ENCODE measurements at regions not wholly inside any gene's neighbourhood (a gene's known extent, or its start where the extent isn't known, plus 50 kb on each side); places are given as distances from the start of the nearest gene placed in this dataset.

DNA sequence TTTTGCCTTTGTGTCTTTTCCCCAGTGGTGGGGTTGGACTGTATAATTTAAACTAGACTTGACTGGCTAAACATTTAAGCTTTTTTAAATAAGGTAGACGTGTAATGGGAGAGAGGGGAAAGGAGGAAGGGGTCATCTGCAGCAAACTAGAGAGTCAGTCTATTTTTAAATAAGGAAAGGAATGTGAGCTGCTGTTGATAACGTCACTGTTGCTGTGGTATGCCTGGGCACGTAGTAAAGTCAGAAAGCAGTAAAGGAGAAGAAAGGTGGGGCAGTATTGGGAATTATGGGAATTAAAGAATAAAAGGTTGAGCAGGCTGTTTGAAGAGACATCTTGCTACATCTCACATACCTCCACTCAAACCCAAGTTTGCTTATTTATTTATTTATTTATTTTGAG lies 80.4 kb upstream of the FSHB start:
- Histone ChIP-seq H3K4me3 (no peak overlapping the region), H3K27me3 (no peaks in the 10 kb centered on the region), H3K4me1 (no peaks in the 10 kb centered on the region), H3K27ac (no peak overlapping the region), H3K9me3 (no peaks in the 10 kb centered on the region), H3K36me3 (no peaks in the 10 kb centered on the region)
- intact Hi-C loops (cut with DNase I; ENCODE audit: low total_unique reads) = no loop called here
- no peak for DNase-seq
- TF ChIP-seq, protein P1, sequence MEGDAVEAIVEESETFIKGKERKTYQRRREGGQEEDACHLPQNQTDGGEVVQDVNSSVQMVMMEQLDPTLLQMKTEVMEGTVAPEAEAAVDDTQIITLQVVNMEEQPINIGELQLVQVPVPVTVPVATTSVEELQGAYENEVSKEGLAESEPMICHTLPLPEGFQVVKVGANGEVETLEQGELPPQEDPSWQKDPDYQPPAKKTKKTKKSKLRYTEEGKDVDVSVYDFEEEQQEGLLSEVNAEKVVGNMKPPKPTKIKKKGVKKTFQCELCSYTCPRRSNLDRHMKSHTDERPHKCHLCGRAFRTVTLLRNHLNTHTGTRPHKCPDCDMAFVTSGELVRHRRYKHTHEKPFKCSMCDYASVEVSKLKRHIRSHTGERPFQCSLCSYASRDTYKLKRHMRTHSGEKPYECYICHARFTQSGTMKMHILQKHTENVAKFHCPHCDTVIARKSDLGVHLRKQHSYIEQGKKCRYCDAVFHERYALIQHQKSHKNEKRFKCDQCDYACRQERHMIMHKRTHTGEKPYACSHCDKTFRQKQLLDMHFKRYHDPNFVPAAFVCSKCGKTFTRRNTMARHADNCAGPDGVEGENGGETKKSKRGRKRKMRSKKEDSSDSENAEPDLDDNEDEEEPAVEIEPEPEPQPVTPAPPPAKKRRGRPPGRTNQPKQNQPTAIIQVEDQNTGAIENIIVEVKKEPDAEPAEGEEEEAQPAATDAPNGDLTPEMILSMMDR (IDR thresholded peaks at IDR 0.05) = no peak
- no peak for TF ChIP-seq POLR2A (IDR thresholded peaks at IDR 0.05)

DNA sequence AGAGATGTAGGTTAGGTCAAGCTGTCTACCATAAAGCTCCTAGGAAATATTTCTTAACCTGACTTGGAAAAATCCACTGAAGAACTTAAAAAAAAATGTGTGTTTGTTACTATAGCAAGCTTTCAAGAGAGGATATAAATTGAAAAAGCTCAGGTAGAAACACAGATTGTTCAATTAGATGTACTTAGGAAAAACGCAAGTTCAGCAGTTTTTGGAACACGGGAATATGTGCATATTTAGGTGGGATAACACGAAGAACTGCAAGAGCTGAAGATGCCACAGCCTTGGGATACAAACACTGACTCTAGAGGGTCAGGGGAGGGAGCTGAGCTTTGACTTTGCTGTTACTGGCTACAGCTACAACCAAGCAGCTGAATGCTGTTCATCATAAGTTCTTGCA lies 77.8 kb upstream of the FSHB start:
- Histone ChIP-seq H3K36me3 (no peaks in the 10 kb centered on the region), H3K27me3 (no peaks in the 10 kb centered on the region), H3K9me3 (no peaks in the 10 kb centered on the region), H3K4me1 (no peaks in the 10 kb centered on the region), H3K4me3 (no peak overlapping the region), H3K27ac (no peak overlapping the region)
- TF ChIP-seq POLR2A (IDR thresholded peaks at IDR 0.05) = no peak
- TF ChIP-seq, protein P1 (IDR thresholded peaks at IDR 0.05) = no peak
- DNase-seq = no peak
- intact Hi-C loops (cut with DNase I; ENCODE audit: low total_unique reads) = no loop called here

DNA sequence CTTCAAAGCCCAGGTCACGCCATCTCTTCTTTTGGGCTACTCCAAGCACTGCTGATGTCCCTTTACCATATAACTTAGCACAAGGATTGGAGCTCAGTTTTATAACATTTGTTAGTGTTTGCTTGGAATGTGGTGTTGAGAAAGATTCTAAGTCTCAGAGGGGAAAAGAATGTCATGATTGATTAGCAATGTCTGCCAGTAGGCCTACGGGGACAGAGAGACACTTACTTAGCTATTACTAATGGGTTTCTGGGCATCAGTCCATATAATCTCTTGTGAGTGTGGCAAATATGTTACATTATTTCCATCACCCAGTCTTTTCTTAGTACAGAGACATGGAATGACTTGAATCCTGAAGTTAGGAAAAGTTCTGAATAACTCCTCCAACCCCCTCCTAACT lies 75.4 kb upstream of the FSHB start:
- H3K9me3 ChIP-seq = no peaks in the 10 kb centered on the region
- no peak overlapping the region for H3K4me3 ChIP-seq
- no peak overlapping the region for H3K27ac ChIP-seq
- intact Hi-C loops (cut with DNase I; ENCODE audit: low total_unique reads) = no loop called here
- H3K36me3 ChIP-seq = no peaks in the 10 kb centered on the region
- H3K4me1 ChIP-seq = no peaks in the 10 kb centered on the region
- no peaks in the 10 kb centered on the region for H3K27me3 ChIP-seq
- no peak for DNase-seq
- no peak for TF ChIP-seq POLR2A (IDR thresholded peaks at IDR 0.05)
- TF ChIP-seq, protein P1 (IDR thresholded peaks at IDR 0.05) = no peak

DNA sequence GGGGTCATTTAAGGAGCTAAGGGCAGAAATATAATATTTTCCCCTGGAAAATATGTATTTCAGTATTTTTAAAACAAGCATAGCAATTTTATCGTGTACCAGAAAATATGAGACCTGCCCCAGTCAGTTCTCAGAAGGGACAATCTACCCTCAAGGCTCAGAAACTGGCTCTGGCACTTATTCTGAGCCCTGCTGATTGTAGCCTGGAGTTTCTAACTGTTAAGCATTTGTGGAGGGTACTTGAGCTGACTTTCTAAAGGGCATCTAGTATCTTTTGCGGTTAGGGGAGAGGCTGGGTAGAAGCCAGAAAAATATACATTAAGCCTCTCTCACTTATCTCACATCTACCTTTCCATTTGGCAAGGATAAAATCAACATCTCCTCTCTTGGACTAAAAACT lies 71.3 kb upstream of the FSHB start:
- intact Hi-C loops (cut with DNase I; ENCODE audit: low total_unique reads) = no loop called here

DNA sequence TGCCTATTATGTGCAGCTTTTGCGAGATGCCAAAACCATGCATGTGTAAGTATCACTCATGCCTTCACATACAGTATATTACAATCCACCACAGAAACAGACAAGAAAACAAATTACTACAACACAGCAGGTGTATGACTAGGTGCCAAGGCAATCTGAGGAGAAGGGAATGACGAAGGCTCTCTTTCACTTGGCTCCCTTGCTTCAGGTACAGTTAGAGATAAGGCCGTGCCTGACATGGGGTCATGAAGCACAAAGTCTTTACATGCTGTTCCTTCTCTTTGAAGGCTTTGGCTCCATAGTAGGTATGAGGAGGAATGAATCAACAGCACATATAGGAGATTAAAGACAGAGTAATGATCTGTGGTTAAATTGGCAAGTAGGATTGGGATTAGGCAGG lies 65.2 kb upstream of the FSHB start:
- TF ChIP-seq, protein P1 (IDR thresholded peaks at IDR 0.05) = no peak
- no peak for TF ChIP-seq POLR2A (IDR thresholded peaks at IDR 0.05)
- H3K36me3 ChIP-seq = no peaks in the 10 kb centered on the region
- H3K4me3 ChIP-seq = no peak overlapping the region
- no peak for DNase-seq
- H3K4me1 ChIP-seq = no peaks in the 10 kb centered on the region
- intact Hi-C loops (cut with DNase I; ENCODE audit: low total_unique reads) = no loop called here
- H3K9me3 ChIP-seq = no peaks in the 10 kb centered on the region
- H3K27me3 ChIP-seq = no peaks in the 10 kb centered on the region
- no peak overlapping the region for H3K27ac ChIP-seq

More for the DNA sequence above, 71.3 kb upstream of the FSHB start:
- no peaks in the 10 kb centered on the region for H3K9me3 ChIP-seq
- no peaks in the 10 kb centered on the region for H3K4me1 ChIP-seq
- DNase-seq = no peak
- H3K36me3 ChIP-seq = no peaks in the 10 kb centered on the region
- no peak overlapping the region for H3K27ac ChIP-seq
- no peaks in the 10 kb centered on the region for H3K27me3 ChIP-seq
- no peak for TF ChIP-seq POLR2A (IDR thresholded peaks at IDR 0.05)
- no peak overlapping the region for H3K4me3 ChIP-seq

DNA sequence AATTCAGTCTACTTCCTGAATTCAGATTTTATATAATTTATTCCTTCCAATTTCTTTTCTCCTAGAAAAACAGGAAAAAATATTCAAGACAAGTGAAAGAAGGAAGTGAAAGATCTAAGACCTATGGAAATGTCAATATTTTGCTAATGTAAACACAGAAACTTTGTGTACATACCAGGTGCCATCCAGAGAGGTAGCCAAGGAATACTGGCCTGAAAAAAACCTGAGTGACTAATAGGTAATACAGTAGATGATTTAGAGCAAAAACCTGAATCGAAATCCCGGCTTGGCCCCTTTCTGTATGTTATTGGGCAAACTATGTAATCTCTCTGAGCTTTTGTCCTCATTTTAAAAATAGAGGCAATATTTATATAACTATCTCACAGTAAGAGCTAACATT lies 59.2 kb upstream of the FSHB start:
- intact Hi-C loops (cut with DNase I; ENCODE audit: low total_unique reads) = no loop called here
- H3K27ac ChIP-seq = no peak overlapping the region
- H3K27me3 ChIP-seq = no peaks in the 10 kb centered on the region
- TF ChIP-seq POLR2A (IDR thresholded peaks at IDR 0.05) = no peak
- TF ChIP-seq, protein P1 (IDR thresholded peaks at IDR 0.05) = no peak
- DNase-seq = no peak
- no peaks in the 10 kb centered on the region for H3K9me3 ChIP-seq
- H3K4me1 ChIP-seq = no peaks in the 10 kb centered on the region
- no peaks in the 10 kb centered on the region for H3K36me3 ChIP-seq
- no peak overlapping the region for H3K4me3 ChIP-seq

Data from uterus (tissue), 3 donors.